ENCODE measurements at regions not wholly inside any gene's neighbourhood (a gene's known extent, or its start where the extent isn't known, plus 50 kb on each side); places are given as distances from the start of the nearest gene placed in this dataset.

DNA sequence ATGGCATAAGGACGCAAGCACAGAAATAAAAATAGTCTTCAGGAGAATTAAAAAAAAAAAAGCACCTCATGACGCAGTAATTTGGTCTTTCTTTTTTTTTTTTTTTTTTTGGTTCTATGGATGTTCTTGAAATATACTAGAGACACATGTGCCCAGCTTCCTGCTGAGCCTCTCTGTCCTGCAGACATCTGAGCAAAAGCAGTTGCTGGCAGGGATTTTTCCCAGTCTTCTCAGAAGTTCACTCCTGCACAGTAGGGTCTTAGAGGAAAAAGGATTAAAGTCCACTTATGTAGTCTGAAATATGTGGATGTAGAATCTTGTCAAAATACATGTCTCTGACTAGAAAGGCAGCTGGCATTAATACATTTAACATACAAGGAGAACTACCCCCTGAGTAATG is 1888.1 kb upstream of the SEL1L start:
- TF ChIP-seq, protein P1, sequence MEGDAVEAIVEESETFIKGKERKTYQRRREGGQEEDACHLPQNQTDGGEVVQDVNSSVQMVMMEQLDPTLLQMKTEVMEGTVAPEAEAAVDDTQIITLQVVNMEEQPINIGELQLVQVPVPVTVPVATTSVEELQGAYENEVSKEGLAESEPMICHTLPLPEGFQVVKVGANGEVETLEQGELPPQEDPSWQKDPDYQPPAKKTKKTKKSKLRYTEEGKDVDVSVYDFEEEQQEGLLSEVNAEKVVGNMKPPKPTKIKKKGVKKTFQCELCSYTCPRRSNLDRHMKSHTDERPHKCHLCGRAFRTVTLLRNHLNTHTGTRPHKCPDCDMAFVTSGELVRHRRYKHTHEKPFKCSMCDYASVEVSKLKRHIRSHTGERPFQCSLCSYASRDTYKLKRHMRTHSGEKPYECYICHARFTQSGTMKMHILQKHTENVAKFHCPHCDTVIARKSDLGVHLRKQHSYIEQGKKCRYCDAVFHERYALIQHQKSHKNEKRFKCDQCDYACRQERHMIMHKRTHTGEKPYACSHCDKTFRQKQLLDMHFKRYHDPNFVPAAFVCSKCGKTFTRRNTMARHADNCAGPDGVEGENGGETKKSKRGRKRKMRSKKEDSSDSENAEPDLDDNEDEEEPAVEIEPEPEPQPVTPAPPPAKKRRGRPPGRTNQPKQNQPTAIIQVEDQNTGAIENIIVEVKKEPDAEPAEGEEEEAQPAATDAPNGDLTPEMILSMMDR (conservative IDR thresholded peaks at IDR 0.05; ENCODE audit: low read length), result no peak
- TF ChIP-seq EZH2phosphoT487 (IDR thresholded peaks at IDR 0.05; ENCODE audit: borderline replicate concordance, low read depth, low read length), result no peak

Measured in OCI-LY7 (cell line).